Endothelial cell (in vitro differentiated cells): ENCODE measurements at regions not wholly inside any gene's neighbourhood (a gene's known extent, or its start where the extent isn't known, plus 50 kb on each side); places are given as distances from the start of the nearest gene placed in this dataset.

ENCODE experiments used
- DNase-seq: peaks from one replicate; pipeline ENCODE4 v3.0.0; 2021; ENCODE audit warnings: low spot score
- H3K27ac Mint-ChIP-seq: one replicate; pipeline ENCODE4 v1.8.0; 2021; ENCODE audit warnings: mixed read lengths, inconsistent platforms; ENCODE audit not compliant: unreplicated experiment
- H3K27me3 Mint-ChIP-seq: one replicate; pipeline ENCODE4 v1.8.0; 2021; ENCODE audit warnings: mild to moderate bottlenecking, moderate library complexity, mixed read lengths, inconsistent platforms; ENCODE audit not compliant: unreplicated experiment
- H3K36me3 Mint-ChIP-seq: one replicate; pipeline ENCODE4 v1.8.0; 2021; ENCODE audit warnings: mild to moderate bottlenecking, low read depth, mixed read lengths, inconsistent platforms; ENCODE audit not compliant: unreplicated experiment
- H3K4me1 Mint-ChIP-seq: one replicate; pipeline ENCODE4 v1.8.0; 2021; ENCODE audit warnings: mild to moderate bottlenecking, mixed read lengths, inconsistent platforms; ENCODE audit not compliant: unreplicated experiment
- H3K4me3 Mint-ChIP-seq: one replicate; pipeline ENCODE4 v1.8.0; 2021; ENCODE audit warnings: mild to moderate bottlenecking, mixed read lengths, inconsistent platforms; ENCODE audit not compliant: unreplicated experiment
- H3K9me3 Mint-ChIP-seq: one replicate; pipeline ENCODE4 v1.8.0; 2021; ENCODE audit warnings: mixed read lengths, inconsistent platforms; ENCODE audit not compliant: unreplicated experiment
- TF ChIP-seq, protein P1 (sequence below): fragments of 200-600 bp; sonication (generic); IDR thresholded peaks from one replicate; pipeline ENCODE4 v1.5.0; 2021; ENCODE audit warnings: antibody characterized with exemption; ENCODE audit not compliant: unreplicated experiment

DNA sequence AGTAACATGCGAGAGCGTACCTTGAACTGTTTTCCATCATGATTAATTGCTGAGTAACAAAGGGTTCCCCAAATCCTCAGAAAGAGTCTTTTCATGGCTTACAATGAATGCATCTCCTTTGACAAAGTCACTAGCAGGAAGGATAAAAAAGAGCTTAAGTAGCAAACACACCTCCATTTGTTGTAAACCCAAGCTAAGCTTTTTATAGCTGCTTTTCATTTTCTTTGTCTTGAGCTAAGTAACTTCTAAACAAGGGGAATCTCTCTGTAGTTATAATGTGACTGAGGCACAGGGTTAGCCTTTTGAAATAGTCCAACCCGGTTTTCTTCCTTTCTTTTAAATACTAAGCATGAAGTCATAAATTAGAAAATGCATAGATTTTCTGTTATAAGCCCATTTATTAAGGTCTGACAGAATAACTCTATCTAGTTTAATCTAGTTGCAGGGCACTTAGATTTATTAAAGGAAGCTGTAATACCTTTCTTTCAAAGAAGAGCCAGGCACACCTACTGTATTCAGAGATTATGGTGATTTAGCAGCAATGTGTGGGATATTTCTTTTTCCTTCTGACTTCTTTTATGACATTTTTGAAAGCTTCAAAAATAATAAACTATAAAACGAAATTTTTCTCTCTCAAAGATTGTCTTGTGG is 226.9 kb upstream of the SMIM31 start:
- Mint-ChIP-seq H3K27me3 (peaks cover 2% of the 10 kb centered on the region), H3K27ac (no peak overlapping the region), H3K4me1 (peaks cover 13% of the 10 kb centered on the region), H3K36me3 (no peaks in the 10 kb centered on the region), H3K4me3 (no peak overlapping the region), H3K9me3 (no peaks in the 10 kb centered on the region)
- TF ChIP-seq, protein P1, sequence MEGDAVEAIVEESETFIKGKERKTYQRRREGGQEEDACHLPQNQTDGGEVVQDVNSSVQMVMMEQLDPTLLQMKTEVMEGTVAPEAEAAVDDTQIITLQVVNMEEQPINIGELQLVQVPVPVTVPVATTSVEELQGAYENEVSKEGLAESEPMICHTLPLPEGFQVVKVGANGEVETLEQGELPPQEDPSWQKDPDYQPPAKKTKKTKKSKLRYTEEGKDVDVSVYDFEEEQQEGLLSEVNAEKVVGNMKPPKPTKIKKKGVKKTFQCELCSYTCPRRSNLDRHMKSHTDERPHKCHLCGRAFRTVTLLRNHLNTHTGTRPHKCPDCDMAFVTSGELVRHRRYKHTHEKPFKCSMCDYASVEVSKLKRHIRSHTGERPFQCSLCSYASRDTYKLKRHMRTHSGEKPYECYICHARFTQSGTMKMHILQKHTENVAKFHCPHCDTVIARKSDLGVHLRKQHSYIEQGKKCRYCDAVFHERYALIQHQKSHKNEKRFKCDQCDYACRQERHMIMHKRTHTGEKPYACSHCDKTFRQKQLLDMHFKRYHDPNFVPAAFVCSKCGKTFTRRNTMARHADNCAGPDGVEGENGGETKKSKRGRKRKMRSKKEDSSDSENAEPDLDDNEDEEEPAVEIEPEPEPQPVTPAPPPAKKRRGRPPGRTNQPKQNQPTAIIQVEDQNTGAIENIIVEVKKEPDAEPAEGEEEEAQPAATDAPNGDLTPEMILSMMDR = no peak
- no peak for DNase-seq

DNA sequence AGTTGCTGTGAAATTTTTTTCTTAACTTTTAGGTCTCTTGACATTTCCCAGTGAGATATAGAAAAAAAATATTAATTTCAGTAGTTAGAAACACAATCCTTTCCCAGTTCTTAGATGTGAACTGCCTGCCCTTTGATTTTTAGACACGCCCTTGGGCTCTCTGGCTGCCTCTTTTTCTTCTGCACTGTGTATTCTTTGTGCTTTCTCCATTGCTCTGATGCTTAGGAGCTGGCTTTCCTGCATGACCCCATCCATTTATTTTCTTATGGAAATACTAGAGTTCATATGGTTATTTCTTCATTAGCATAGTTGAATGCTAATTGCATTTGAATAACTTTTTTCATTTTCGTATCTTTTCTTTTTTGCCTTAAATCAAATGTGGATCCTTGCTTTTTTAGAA is 224.9 kb upstream of the SMIM31 start:
- Mint-ChIP-seq H3K27me3 (peaks cover 2% of the 10 kb centered on the region), H3K9me3 (no peaks in the 10 kb centered on the region), H3K4me1 (peaks cover 8% of the 10 kb centered on the region), H3K36me3 (no peaks in the 10 kb centered on the region), H3K27ac (no peak overlapping the region), H3K4me3 (no peak overlapping the region)
- TF ChIP-seq, protein P1 = no peak
- DNase-seq = no peak

DNA sequence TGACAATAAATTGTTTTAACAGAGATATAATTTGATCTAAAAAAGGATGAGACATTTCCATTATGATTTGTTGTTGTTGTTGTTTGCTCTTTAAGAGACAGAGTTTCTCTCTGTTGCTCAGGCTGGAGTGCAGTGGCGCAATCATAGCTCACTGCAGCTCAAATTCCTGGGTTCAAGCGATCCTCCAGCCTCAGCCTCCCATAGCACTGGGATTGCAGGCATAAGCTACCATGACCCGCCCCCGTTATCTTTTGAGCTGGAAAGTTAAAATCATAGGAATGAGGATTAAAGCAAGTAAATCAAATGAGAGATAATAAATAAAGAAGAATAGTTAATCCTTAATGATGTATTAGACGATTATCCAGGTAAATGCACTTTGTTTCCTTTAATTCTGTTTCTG is 224.4 kb upstream of the SMIM31 start:
- H3K27ac Mint-ChIP-seq = no peak overlapping the region
- H3K4me1 Mint-ChIP-seq = peaks cover 5% of the 10 kb centered on the region
- DNase-seq = no peak
- no peaks in the 10 kb centered on the region for H3K36me3 Mint-ChIP-seq
- H3K9me3 Mint-ChIP-seq = no peaks in the 10 kb centered on the region
- peaks cover 2% of the 10 kb centered on the region for H3K27me3 Mint-ChIP-seq
- H3K4me3 Mint-ChIP-seq = no peak overlapping the region
- TF ChIP-seq, protein P1 = no peak

DNA sequence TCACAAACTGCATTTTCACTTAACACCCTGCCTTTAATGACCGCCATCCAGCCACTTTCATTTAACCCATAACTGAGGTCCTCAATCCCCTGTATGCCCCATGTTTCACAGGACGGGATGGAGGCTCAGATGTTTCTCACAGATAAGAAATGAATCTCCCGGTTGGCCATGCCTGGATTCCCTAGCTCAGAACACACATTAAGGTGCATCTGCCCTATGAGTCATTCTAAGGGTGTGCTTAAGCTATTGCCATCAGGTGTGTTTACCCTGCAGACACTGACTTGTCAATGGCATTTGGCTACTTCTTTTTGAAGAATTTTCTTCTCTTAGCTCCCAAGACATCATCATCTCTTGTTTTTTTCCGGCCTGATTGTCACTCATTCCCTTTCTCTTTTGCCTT is 222.6 kb upstream of the SMIM31 start:
- Mint-ChIP-seq H3K4me1 (peaks cover 3% of the 10 kb centered on the region), H3K9me3 (no peaks in the 10 kb centered on the region), H3K36me3 (no peaks in the 10 kb centered on the region), H3K27me3 (peaks cover 2% of the 10 kb centered on the region), H3K27ac (no peak overlapping the region), H3K4me3 (no peak overlapping the region)
- no peak for DNase-seq
- TF ChIP-seq, protein P1 = no peak

DNA sequence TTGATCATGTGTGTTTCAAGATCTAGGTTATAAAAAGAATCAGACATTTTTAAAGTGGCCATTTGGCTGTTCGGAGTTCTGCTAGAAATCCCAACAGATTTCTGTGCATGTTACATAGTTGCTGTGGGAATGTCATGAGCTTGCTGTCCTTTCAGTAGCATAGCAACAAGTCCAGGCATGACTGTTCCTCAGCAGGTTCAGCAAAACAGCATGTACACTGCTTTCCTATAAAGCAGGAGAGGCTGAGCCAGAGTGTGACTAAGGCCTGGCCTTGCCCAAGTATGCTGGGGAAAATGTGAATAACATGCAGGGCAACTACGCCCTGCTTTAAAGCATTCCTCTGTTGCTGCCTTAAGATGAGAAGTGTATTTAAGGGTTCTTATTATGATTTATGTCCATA is 217.1 kb upstream of the SMIM31 start:
- DNase-seq = no peak
- Mint-ChIP-seq H3K36me3 (peaks cover 4% of the 10 kb centered on the region), H3K27me3 (peaks cover 4% of the 10 kb centered on the region), H3K27ac (no peak overlapping the region), H3K9me3 (no peaks in the 10 kb centered on the region), H3K4me1 (peaks cover 3% of the 10 kb centered on the region), H3K4me3 (no peak overlapping the region)
- TF ChIP-seq, protein P1 = no peak
